ENCODE measurements at regions not wholly inside any gene's neighbourhood (a gene's known extent, or its start where the extent isn't known, plus 50 kb on each side); places are given as distances from the start of the nearest gene placed in this dataset.

DNA sequence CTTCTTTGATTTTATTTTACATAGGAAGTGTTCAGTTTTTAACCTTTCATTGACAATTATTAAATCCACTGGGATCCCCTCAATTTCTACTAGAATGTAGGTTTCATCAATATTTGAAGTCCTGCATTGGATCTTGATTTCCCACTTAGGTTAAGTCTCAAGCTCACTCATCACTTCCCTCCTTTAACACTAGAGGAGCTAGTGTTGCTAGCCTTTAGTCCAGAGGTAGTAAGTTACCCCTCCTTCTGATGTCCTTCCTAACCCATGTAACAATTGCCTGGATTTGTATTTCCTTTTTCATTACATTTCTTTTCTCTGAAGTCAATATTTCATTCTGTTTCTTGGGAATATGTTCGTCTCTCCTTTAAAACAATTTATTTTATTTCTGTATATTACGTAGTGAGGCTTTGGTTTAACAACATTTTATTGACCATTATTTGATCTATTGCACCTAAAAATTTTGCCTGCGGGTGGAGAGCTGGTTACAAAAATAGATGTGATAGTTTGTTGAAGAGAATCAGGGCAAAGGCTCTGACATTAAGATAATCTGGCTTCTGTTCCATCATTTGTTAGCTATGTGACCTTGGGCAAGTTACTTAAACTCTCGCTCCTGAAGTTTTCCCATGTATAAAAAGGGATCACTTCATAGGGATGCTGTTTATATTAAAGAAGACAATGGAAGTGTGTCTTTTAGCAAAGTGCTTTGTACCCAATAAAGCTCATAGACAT is 833.0 kb downstream of the SLC4A3 start:
- no peak overlapping the region for H3K4me3 ChIP-seq
- no peak overlapping the region for H3K27ac ChIP-seq

DNA sequence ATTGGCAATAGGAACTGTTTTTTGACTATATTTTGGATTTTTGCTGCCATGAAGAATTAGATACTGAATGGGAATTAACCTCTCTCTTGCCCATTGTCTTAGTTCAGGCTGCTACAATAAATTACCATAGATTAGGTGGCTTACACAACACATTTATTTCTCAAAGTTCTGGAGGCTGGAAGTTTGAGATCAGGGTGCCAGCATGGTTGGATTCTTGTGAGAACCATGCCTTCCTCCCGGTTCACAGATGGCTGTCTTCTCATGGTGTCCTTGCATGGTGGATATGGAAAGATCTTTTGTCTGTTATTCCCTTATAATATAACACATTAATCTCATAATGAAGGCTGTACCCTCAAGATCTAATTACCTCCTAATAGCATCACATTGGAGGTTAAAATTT is 836.4 kb downstream of the SLC4A3 start:
- no peak overlapping the region for H3K27ac ChIP-seq
- H3K4me3 ChIP-seq = no peak overlapping the region

DNA sequence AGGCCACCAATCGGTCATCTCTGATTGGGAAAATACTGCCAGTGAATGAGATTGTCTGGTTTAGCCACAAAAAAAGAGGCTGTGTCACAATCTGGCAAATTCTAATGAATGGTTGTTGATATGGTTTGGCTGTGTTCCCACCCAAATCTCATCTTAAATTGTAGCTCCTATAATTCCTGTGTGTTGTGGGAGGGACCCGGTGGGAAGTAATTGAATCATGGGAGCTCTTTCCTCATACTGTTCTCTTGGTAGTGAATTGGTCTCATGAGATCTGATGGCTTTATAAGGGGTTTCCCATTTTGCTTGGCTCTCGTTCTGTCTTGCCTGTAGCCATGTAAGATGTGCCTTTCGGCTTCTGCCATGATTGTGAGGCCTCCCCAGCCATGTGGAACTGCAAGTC is 838.3 kb downstream of the SLC4A3 start:
- Histone ChIP-seq H3K27ac (peak overlapping the region in 1 of 21 experiments; percentile 1), H3K4me3 (no peak overlapping the region)

DNA sequence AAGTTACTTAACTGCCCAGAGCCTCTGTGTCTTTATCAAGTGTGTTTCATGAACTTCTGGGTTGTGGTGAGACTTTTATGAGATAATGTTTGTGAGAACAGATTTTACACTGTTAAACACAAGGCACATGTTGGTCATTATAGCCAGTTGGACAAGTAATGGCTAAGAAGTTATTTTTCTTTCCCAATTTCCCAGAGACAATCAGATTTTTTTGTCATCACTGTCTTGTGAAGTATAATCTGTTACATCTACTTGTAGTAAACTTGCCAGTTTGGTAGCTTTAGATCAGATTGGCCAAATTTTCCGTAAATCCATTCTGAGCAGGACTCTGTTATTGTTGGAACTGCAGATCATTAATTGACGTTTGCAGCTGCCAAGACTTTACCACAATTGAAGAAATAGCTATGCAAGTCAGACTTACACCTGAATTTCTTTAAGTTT is 838.8 kb downstream of the SLC4A3 start:
- no peak overlapping the region for H3K27ac ChIP-seq

DNA sequence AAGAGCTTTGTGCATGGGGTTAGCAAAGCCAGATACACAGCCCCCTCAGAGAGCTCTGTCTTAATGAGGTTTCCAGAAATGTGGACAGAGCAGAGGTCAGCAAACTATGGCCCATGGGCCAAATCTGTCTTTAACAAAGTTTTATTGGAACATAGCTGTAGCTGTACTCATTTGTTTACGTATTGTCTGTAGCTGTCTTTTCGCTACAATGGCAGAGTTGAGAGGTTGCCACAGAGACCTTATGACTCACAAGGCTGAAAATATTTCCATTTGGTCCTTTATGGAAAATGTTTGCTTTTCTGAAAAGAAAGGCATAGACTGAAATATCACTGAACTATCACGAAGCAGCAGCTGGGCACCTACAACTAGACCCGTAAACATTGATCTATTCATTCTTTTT is 841.8 kb downstream of the SLC4A3 start:
- Histone ChIP-seq H3K4me3 (no peak overlapping the region), H3K27ac (no peak overlapping the region)

More for the DNA sequence above, 838.8 kb downstream of the SLC4A3 start:
- no peak overlapping the region for H3K4me3 ChIP-seq

DNA sequence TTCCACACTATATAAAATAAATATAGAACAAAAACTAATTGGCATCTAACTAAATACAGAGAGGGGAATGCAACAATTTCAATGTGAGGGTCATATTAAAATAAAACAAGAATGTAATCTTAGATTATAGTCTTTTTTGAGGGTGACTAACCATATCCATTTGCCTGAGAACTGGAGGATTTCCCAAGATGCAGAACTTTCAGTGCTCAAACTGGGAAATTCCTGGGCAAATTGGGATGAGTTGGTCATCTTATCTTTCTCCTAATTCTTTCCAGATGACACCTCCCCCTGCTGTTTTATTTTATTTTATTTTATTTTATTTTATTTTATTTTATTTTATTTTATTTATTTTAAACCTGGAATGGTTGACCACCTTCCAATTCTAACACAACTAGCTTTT is 846.2 kb downstream of the SLC4A3 start:
- Histone ChIP-seq H3K4me3 (no peak overlapping the region), H3K27ac (no peak overlapping the region)

DNA sequence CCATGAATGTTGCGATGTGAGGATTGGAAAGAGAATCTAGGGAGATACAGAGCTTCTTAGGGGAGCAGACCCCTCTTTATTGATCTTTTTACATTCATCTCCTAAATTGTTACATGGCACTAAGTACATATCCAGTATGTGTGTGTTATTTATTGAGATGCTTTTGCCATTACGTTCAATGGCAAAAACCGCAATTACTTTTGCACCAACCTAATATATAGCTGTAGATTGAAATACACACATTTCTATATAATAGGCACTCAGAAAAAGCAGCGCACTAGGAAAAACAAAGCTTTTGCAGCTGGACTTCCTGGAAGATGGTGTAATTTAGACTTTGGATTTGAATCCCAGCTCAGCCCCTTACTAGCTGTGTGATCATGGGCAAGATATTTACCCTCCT is 849.4 kb downstream of the SLC4A3 start:
- H3K4me3 ChIP-seq = no peak overlapping the region
- H3K27ac ChIP-seq = no peak overlapping the region

DNA sequence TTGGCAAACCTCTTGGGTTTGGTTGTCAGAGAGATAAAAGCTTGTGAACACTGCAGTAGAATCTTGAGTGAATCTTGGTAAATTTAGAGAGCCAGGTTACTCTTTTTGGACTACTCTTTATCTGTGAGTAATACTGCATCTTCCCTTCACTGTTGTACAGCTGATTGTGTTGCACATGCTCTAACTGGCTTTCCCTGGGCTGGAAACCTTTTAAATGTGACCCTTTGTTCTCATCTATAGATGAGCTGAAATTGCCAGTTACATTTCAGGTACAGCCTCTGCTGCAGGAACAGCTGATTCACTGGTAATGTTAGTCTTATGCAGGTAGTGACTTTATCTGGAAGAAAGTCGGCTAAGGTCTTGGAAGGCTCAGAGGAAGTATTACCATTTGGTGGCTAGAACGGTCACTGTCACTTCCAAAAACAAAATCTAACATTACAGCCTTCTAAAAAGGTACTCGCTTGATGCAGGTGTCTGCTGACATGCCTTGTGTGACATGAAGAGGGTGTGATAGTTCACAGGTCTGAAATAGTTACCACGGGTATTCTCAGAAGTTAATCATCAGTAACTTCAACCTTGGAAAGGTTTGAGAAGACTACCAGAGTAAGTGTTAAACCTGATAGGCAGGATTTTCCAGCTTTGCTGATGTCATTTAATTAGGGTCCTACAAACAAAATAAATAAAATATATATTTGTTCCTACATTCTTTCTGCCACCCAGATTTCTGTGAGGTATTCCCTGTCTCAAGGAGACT is 851.1 kb downstream of the SLC4A3 start:
- Histone ChIP-seq H3K4me3 (no peak overlapping the region), H3K27ac (no peak overlapping the region)

DNA sequence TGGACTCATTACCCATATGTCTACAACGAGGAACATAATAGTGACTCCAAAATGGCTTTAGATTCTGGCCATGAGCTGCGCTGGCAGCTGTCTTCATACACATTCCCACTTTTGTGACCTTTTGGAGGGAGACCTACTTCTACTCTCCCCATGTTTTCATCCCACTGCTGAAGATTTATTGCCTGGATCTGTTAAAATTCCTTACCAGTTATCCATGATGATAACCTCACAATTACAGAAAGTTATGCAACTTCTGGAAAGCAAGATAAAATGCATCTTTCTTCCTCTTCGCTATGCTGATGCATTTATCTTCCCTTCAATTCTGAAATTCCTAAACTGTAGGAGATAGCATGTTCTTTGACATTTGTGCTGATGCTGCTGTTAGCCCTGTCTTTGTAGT is 855.3 kb downstream of the SLC4A3 start:
- H3K27ac ChIP-seq = no peak overlapping the region
- no peak overlapping the region for H3K4me3 ChIP-seq

DNA sequence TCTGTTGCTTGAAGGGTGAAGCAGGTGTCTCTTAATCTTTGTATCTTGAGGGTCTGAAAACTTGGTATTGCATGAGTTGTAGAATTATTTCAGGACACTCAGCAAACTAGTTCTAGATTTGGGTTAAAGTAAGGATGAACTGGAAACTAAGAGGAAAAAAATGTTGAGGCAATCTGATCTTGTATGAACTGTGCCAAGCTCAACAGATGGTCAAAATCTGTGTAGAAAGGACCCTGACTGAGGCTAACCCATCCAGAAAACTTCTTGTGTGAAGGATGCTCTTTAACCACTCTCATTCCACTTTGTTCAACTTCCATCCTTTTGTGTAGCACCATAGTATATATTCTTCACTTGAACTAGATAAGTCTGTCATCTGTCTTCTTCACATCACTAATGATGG is 861.7 kb downstream of the SLC4A3 start:
- Histone ChIP-seq H3K4me3 (no peak overlapping the region), H3K27ac (no peak overlapping the region)

DNA sequence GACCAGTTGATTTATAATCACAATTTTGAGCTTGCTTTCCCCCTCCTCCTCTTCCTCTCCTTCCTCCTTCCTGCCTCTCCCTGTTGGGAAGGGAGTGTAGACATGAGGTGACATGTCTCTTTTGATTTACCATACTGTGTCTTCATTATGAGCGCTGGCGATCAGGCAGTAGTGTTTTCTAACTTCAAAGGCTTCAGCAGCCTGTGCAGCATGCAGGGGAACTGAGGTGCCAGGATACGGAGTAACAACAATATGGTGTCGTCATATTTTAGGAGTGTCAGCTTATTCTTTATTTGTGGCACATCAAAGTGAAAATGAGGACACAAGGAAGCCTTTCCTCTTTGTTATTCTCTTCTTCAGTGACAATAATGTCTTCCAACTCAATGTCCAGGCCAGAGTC is 864.2 kb downstream of the SLC4A3 start:
- H3K27ac ChIP-seq = no peak overlapping the region
- no peak overlapping the region for H3K4me3 ChIP-seq

DNA sequence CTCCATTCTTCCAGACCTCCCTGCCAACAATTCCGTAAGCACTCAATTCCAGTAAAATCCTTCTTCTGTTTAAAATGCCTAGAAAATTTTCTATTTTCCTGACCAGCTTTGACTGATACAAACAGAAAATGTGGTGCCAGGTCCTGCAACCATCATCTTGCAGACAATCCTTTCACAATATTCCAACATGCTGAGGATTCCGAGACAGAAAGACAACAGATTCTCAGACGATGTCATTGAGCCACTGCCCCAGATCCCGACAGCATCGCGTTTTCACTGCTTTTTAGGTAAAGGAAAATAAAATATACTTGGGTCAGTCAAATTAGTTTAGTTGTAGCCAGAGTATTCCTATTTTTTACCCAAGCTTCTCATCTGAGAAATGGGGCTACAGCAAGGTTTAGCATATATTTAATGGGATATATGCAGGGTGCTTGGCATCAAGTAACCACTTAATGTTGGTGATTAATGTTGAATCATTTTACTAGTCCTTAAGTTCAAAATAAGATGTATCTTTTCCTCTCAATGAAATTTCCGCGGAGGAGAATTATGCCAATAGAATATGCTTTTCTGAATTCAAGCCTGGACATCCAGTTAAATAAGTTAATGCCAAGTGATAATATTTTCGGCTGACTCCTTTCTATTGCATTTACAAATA is 866.6 kb downstream of the SLC4A3 start:
- no peak overlapping the region for H3K4me3 ChIP-seq

DNA sequence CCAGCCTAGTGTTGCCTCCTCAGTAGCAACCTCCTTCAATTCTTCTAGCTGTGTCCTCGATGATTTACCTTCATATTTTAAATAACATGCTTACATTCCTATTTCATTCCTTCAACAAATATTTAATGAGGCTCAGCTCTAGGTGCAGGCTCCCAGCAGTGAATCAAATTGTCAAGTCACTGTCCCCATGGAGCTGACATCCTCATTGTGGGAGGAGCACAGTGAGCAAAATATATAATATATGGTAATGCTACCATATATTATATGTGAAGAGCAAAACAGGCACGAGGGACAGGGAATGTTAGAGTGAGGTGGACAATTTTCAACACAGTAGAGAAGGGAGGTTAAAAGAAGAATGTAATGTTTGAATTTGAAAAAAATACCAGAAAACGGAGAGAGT is 869.1 kb downstream of the SLC4A3 start:
- H3K27ac ChIP-seq = no peak overlapping the region
- no peak overlapping the region for H3K4me3 ChIP-seq

More for the DNA sequence above, 866.6 kb downstream of the SLC4A3 start:
- H3K27ac ChIP-seq = no peak overlapping the region

DNA sequence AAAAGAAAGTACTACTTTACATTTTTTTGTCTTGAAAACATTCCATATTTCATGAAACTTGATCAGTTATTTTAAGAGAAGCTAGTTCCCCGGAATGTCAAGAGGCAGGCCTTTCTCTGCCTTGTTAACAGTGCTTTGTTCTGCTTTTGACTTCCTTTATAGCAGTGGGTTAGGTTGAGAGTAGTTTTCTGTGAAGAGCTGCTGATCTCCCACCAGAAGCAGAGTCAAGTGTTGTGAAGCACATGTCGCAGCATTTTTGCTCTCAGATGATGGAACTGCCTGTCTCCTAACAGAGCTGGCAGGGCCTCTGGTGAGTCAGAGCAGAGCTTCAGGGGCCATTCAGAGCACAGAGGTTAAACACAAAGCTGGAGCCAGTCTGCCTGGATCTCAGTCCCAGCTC is 871.8 kb downstream of the SLC4A3 start:
- H3K27ac ChIP-seq = no peak overlapping the region
- H3K4me3 ChIP-seq = no peak overlapping the region

DNA sequence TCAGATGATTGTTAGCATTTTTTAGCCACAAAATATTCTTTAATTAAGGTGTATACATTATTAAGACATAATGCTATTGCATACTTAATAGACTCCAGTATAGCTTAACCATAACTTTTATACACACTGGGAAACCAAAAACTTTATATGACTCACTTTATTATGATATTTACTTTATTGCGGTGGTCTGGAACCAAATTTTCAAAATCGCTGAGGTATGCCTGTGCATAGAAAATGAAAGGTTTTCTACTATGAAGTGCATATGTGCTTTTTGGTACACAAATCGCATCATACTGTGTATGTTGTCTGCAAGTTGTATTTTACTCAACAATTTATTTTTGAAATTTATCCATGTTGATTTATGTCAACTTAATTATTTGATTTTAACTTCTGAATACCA is 875.1 kb downstream of the SLC4A3 start:
- no peak overlapping the region for H3K4me3 ChIP-seq
- no peak overlapping the region for H3K27ac ChIP-seq

DNA sequence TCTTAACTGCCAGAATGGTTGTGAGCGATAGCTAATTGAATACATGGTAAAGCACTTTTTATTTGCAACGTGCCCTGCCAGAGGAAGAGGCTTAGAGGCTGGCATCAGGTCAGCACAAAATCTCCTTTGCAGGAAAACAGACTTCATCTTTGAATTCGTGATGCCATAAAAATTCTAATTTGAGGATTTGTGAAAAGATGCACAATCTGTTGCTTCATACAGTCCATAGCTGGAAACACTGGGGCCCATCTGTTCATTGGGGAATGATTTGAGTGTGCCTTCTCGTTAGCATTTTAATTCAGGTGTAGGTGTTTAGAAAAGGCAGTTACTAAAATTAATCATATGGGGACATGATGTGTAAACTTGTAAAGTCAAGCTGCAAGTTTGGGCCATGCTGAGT is 876.0 kb downstream of the SLC4A3 start:
- H3K4me3 ChIP-seq = no peak overlapping the region
- no peak overlapping the region for H3K27ac ChIP-seq

DNA sequence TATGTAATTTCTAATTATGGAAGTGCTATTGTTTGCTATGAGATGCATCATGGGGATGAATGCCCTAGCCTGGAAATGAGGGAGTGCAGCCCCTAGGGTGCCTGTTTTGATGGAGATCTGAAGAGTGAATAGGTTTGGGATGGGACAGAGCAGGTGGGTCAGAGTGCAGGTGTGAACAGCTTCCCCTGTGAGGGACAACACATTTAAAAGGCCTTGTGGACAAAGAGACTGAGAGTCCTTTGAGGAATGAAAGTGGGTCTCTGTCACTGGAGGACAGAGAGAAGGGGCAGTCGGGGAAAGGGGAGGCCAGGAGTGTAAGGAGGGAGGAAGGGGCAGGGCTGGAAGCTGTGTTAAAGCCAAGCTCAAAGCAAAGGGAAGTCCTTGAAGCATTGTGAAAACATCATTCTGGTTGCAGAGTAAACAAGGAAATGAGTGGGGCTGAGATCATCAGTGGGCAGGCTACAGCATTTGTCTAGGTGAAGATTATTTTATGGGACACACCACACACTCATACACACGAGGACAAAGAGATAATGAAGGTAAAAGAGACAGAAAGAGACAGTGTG is 877.6 kb downstream of the SLC4A3 start:
- H3K4me3 ChIP-seq = no peak overlapping the region

DNA sequence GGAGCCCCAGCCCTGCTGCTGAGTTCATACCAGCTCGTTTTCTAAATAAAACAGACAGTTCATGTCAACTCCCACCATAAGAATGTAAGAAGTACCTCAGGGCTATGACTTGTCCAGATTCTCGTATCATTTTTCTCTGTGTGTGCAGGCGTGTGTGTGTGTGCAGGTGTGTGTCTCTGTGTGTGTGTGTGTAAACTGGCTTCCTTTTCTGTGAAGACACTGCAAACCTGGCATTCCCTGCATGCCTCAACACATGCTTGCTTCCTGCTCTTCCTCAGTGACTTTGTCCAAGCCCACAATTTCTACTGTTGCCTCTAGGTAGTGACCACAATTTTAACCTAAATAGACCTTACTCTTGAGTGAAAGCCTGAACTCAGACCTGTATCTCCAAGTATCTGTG is 879.0 kb downstream of the SLC4A3 start:
- Histone ChIP-seq H3K27ac (no peak overlapping the region), H3K4me3 (no peak overlapping the region)

More for the DNA sequence above, 877.6 kb downstream of the SLC4A3 start:
- H3K27ac ChIP-seq = peak overlapping the region in 1 of 21 experiments; percentile 45

DNA sequence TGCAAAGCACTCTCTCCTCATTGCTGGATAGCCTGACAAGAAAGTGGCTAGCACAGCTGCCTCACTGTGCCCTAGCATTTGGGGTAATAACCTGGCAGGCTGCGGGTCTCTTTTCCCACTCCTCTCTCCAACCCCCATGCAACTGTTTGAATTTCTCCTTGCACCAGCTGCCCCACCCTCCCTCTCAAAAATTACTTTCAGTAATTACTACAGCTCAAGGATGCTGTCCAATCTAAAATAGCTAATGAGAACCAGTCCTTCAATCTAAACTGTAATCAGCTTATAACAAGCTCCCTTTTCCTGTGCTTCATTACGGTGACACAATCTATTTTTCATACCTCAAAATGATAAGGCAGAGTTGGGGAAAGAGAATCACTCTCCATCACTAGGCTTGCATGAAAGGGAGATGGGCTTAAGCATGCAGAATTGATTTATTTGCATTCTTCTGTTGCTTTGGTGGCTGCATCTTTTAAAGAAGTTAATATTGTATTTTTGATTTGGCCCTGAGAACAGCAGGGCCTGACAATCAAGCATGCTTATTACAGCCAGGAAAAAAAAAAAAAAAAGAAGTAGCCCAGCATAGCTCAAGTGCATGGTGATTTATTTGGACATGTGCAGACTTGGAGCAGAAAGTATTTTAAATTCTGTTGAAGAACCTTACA is 881.8 kb downstream of the SLC4A3 start:
- H3K27ac ChIP-seq = no peak overlapping the region

DNA sequence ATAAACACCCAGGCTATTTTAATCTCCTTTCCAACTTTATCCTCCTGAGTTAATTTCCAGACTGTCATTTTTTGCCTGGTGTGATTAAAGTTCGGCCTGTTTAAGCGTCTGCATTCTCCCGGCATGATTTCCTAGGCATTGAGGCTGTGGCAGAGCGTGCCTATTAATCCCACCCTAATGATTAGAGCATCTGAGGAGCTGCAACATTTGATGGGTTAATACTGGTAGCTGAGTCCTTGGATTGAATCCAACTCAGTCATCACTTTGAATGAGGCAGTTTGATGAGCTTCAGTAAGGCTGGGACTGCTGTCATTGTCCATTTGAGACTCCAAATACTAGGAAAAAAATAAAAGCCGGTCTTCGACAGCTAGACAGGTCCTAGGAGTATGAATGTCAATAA is 882.5 kb downstream of the SLC4A3 start:
- Histone ChIP-seq H3K27ac (no peak overlapping the region), H3K4me3 (no peak overlapping the region)

More for the DNA sequence above, 881.8 kb downstream of the SLC4A3 start:
- H3K4me3 ChIP-seq = no peak overlapping the region
